ENCODE measurements at regions not wholly inside any gene's neighbourhood (a gene's known extent, or its start where the extent isn't known, plus 50 kb on each side); places are given as distances from the start of the nearest gene placed in this dataset.

GRCh38 chr3:59289831-59290230 lies 240.0 kb upstream of the CFAP20DC start:
- TF ChIP-seq CTCF (IDR thresholded peaks at IDR 0.05) (no peak), POLR2AphosphoS5 (IDR thresholded peaks at IDR 0.05) (no peak)
